ENCODE measurements at regions not wholly inside any gene's neighbourhood (a gene's known extent, or its start where the extent isn't known, plus 50 kb on each side); places are given as distances from the start of the nearest gene placed in this dataset.

DNA sequence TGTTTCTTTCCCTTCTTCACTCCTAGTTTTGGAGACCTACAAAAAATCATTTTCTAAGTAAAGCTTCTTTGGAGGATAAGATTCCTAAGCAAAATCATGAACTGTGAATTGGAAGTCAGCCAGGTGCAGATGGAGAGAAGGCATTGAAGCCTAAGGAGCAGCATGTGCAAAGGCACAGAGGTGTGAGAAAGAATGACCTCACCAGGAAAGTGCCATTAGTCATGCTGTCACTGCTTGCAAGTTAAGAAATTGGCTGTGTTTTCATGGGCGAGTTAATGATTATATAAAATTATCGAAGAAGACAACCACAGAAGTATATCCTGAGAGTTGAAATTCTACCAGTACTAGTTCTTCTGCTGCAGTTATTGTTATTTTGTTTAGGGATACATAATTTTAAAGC, 80.3 kb upstream of the KLHL1 start:
- ChIA-PET CTCF (no interaction called here), POLR2A (no interaction called here)
- H3K27me3 Mint-ChIP-seq: no peaks in the 10 kb centered on the region
- DNase-seq (no peak), ATAC-seq (no peak)
- H3K4me1 Mint-ChIP-seq (ENCODE audit: low read depth): no peaks in the 10 kb centered on the region
- no peak overlapping the region for H3K27ac Mint-ChIP-seq
- H3K36me3 Mint-ChIP-seq (ENCODE audit: low read depth): no peaks in the 10 kb centered on the region
- no peak overlapping the region for H3K4me3 Mint-ChIP-seq
- peaks cover 6% of the 10 kb centered on the region for H3K9me3 Mint-ChIP-seq
- TF ChIP-seq, protein P1, sequence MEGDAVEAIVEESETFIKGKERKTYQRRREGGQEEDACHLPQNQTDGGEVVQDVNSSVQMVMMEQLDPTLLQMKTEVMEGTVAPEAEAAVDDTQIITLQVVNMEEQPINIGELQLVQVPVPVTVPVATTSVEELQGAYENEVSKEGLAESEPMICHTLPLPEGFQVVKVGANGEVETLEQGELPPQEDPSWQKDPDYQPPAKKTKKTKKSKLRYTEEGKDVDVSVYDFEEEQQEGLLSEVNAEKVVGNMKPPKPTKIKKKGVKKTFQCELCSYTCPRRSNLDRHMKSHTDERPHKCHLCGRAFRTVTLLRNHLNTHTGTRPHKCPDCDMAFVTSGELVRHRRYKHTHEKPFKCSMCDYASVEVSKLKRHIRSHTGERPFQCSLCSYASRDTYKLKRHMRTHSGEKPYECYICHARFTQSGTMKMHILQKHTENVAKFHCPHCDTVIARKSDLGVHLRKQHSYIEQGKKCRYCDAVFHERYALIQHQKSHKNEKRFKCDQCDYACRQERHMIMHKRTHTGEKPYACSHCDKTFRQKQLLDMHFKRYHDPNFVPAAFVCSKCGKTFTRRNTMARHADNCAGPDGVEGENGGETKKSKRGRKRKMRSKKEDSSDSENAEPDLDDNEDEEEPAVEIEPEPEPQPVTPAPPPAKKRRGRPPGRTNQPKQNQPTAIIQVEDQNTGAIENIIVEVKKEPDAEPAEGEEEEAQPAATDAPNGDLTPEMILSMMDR (IDR thresholded peaks at IDR 0.05): no peak
- intact Hi-C loops (cut with micrococcal nuclease): no loop called here

DNA sequence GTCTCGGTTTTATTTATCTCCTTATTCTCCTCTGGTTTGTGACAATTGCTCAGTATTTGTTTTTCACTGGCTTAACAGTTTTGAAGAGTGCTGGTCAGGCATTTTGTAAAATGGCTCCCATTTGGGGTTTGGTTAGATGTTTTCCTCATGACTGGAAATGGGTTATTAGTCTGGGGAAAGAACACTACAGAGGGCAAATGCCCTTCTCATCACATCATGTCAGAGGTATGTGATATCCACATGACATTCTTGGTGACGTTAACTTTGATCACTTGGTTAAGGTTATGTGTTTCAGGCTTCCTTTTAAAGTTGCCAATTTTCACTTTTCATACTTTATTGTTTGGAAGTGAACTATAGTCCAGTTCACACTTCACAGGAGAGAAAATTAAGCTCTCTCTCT, 74.8 kb upstream of the KLHL1 start:
- DNase-seq (no peak), ATAC-seq (no peak)
- H3K9me3 Mint-ChIP-seq: peaks cover 5% of the 10 kb centered on the region
- no peaks in the 10 kb centered on the region for H3K4me1 Mint-ChIP-seq (ENCODE audit: low read depth)
- intact Hi-C loops (cut with micrococcal nuclease): no loop called here
- no peak overlapping the region for H3K27ac Mint-ChIP-seq
- CTCF ChIA-PET: no interaction called here
- no peak overlapping the region for H3K4me3 Mint-ChIP-seq
- H3K27me3 Mint-ChIP-seq: no peaks in the 10 kb centered on the region
- POLR2A ChIA-PET: no interaction called here
- H3K36me3 Mint-ChIP-seq (ENCODE audit: low read depth): no peaks in the 10 kb centered on the region
- TF ChIP-seq, protein P1 (IDR thresholded peaks at IDR 0.05): no peak

Measured in activated CD8-positive, alpha-beta T cell treated with anti-CD3 and anti-CD28 coated beads for 36 hours (primary cell).